ENCODE measurements at regions not wholly inside any gene's neighbourhood (a gene's known extent, or its start where the extent isn't known, plus 50 kb on each side); places are given as distances from the start of the nearest gene placed in this dataset.

GRCh38 chr5:89566340-89566739 is 683.4 kb upstream of the MEF2C start:
- no peak for DNase-seq (ENCODE audit: low read depth in 1 of 2, low spot score in 1 of 2)
- Histone ChIP-seq H3K27me3 (ENCODE audit: insufficient read depth, poor library complexity, severe bottlenecking) (no peaks in the 10 kb centered on the region), H3K27ac (replicated peaks) (no peak overlapping the region), H3K4me3 (replicated peaks; ENCODE audit: insufficient read depth, low read length) (no peak overlapping the region)
- TF ChIP-seq SPI1 (IDR thresholded peaks at IDR 0.05; ENCODE audit: borderline replicate concordance, low read depth): no peak
- no peak for TF ChIP-seq GABPA (IDR thresholded peaks at IDR 0.05; ENCODE audit: low read depth)
- TF ChIP-seq POLR2AphosphoS5 (IDR thresholded peaks at IDR 0.05; ENCODE audit: low read depth): no peak
- no peak for TF ChIP-seq REST (IDR thresholded peaks at IDR 0.05; ENCODE audit: insufficient replicate concordance, low read depth)
- TF ChIP-seq CTCF (IDR thresholded peaks at IDR 0.05; ENCODE audit: insufficient read depth, low read length): no peak

GRCh38 chr5:89560696-89561095 is 677.7 kb upstream of the MEF2C start:
- DNase-seq (ENCODE audit: low read depth in 1 of 2, low spot score in 1 of 2): no peak
- Histone ChIP-seq H3K27ac (replicated peaks) (no peak overlapping the region), H3K27me3 (ENCODE audit: insufficient read depth, poor library complexity, severe bottlenecking) (no peaks in the 10 kb centered on the region), H3K4me3 (replicated peaks; ENCODE audit: insufficient read depth, low read length) (no peak overlapping the region)
- TF ChIP-seq POLR2AphosphoS5 (IDR thresholded peaks at IDR 0.05; ENCODE audit: low read depth) (no peak), SPI1 (IDR thresholded peaks at IDR 0.05; ENCODE audit: borderline replicate concordance, low read depth) (no peak), GABPA (IDR thresholded peaks at IDR 0.05; ENCODE audit: low read depth) (no peak), CTCF (IDR thresholded peaks at IDR 0.05; ENCODE audit: insufficient read depth, low read length) (no peak), REST (IDR thresholded peaks at IDR 0.05; ENCODE audit: insufficient replicate concordance, low read depth) (no peak)

- no peak for DNase-seq (ENCODE audit: low read depth in 1 of 2, low spot score in 1 of 2)
These were observed 673.4 kb upstream of the MEF2C start for GRCh38 chr5:89556215-89556913.

More at GRCh38 chr5:89556215-89556913, 673.4 kb upstream of the MEF2C start:
- Histone ChIP-seq H3K27ac (replicated peaks) (no peak overlapping the region), H3K27me3 (ENCODE audit: insufficient read depth, poor library complexity, severe bottlenecking) (no peaks in the 10 kb centered on the region), H3K4me3 (replicated peaks; ENCODE audit: insufficient read depth, low read length) (no peak overlapping the region)
- no peak for TF ChIP-seq CTCF (IDR thresholded peaks at IDR 0.05; ENCODE audit: insufficient read depth, low read length)
- no peak for TF ChIP-seq SPI1 (IDR thresholded peaks at IDR 0.05; ENCODE audit: borderline replicate concordance, low read depth)
- TF ChIP-seq GABPA (IDR thresholded peaks at IDR 0.05; ENCODE audit: low read depth): no peak
- no peak for TF ChIP-seq REST (IDR thresholded peaks at IDR 0.05; ENCODE audit: insufficient replicate concordance, low read depth)
- TF ChIP-seq POLR2AphosphoS5 (IDR thresholded peaks at IDR 0.05; ENCODE audit: low read depth): no peak
